ENCODE measurements at regions not wholly inside any gene's neighbourhood (a gene's known extent, or its start where the extent isn't known, plus 50 kb on each side); places are given as distances from the start of the nearest gene placed in this dataset.

GRCh38 chr5:174303437-174304045 is 258.0 kb downstream of the NSG2 start:
- intact Hi-C loops (cut with micrococcal nuclease) = no loop called here
- ChIA-PET CTCF (interaction anchor here (1.0 to 1.5 kb wide), 2 partner anchors 8 to 15 kb away, joined by 3 to 4 read pairs; no protein-coding TSS in a partner anchor), POLR2A (no interaction called here)
- H3K4me2 ChIP-seq (ENCODE audit: insufficient read depth, low read length) = no peak overlapping the region
- TF ChIP-seq, protein P1, sequence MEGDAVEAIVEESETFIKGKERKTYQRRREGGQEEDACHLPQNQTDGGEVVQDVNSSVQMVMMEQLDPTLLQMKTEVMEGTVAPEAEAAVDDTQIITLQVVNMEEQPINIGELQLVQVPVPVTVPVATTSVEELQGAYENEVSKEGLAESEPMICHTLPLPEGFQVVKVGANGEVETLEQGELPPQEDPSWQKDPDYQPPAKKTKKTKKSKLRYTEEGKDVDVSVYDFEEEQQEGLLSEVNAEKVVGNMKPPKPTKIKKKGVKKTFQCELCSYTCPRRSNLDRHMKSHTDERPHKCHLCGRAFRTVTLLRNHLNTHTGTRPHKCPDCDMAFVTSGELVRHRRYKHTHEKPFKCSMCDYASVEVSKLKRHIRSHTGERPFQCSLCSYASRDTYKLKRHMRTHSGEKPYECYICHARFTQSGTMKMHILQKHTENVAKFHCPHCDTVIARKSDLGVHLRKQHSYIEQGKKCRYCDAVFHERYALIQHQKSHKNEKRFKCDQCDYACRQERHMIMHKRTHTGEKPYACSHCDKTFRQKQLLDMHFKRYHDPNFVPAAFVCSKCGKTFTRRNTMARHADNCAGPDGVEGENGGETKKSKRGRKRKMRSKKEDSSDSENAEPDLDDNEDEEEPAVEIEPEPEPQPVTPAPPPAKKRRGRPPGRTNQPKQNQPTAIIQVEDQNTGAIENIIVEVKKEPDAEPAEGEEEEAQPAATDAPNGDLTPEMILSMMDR (IDR thresholded peaks at IDR 0.05; ENCODE audit: extremely low read depth in 1 of 2, insufficient read depth in 1 of 2, low read depth in 1 of 2, low read length in 2 of 2) = no peak
- no peak for TF ChIP-seq POLR2A (IDR thresholded peaks at IDR 0.05; ENCODE audit: low read depth, low read length)
- TF ChIP-seq GATA2 (IDR thresholded peaks at IDR 0.05; ENCODE audit: insufficient read depth, insufficient read length, low read depth, low read length) = no peak
- no peak for TF ChIP-seq POLR2AphosphoS5 (IDR thresholded peaks at IDR 0.05; ENCODE audit: insufficient read depth, low read depth, low read length)
- TF ChIP-seq MYC (IDR thresholded peaks at IDR 0.05; ENCODE audit: low read depth, low read length) = no peak
- TF ChIP-seq EZH2 (IDR thresholded peaks at IDR 0.05; ENCODE audit: borderline replicate concordance, low read depth, low read length, severe bottlenecking) = no peak
- TF ChIP-seq JUN (IDR thresholded peaks at IDR 0.05; ENCODE audit: borderline replicate concordance, insufficient read depth, insufficient read length, low read depth) = no peak
- no peak for TF ChIP-seq FOS (IDR thresholded peaks at IDR 0.05; ENCODE audit: borderline replicate concordance, insufficient read depth, low read length)
- TF ChIP-seq MAX (IDR thresholded peaks at IDR 0.05; ENCODE audit: insufficient read depth, insufficient read length) = no peak
- H3K36me3 ChIP-seq (ENCODE audit: control insufficient read depth in 2 of 2, extremely low read depth in 1 of 2, insufficient read depth in 2 of 2, low read length in 2 of 2) = no peaks in the 10 kb centered on the region
- H3K27me3 ChIP-seq (ENCODE audit: control insufficient read depth in 2 of 2, insufficient read depth in 2 of 2, low read length in 2 of 2) = no peaks in the 10 kb centered on the region
- H3K9me1 ChIP-seq (replicated peaks; ENCODE audit: control insufficient read depth, extremely low read depth, insufficient read depth, low read length) = no peaks in the 10 kb centered on the region
- no peak overlapping the region for H3K4me3 ChIP-seq (replicated peaks in 1 of 3; ENCODE audit: insufficient read depth in 1 of 3, low read depth in 1 of 3, low read length in 3 of 3)
- BruUV-seq (replicated peaks) = no TSS peak
- no peaks in the 10 kb centered on the region for H3K79me2 ChIP-seq (ENCODE audit: control insufficient read depth, insufficient read depth, low read length)
- H4K20me1 ChIP-seq (replicated peaks; ENCODE audit: control insufficient read depth, extremely low read depth, insufficient read depth, low read length) = no peaks in the 10 kb centered on the region
- no peak overlapping the region for H3K9ac ChIP-seq (replicated peaks; ENCODE audit: extremely low read depth, insufficient read depth, low read length)
- FAIRE-seq (no peak), DNase-seq (ENCODE audit: low read depth, low spot score) (no peak)
- no peak overlapping the region for H3K27ac ChIP-seq (ENCODE audit: insufficient read depth, low read depth, low read length)
- no peak overlapping the region for H2AFZ ChIP-seq (ENCODE audit: low read depth, low read length)
- H3K9me3 ChIP-seq (replicated peaks; ENCODE audit: control insufficient read depth, insufficient read depth, low read length) = no peaks in the 10 kb centered on the region
- dilution Hi-C loops (cut with MboI; ENCODE audit: extremely low pct_ligation_motif_present, low sequenced_read_pairs) = no loop called here
- no peaks in the 10 kb centered on the region for H3K4me1 ChIP-seq (ENCODE audit: control insufficient read depth, extremely low read depth, insufficient read depth, low read length)
